Loucy (cell line): ENCODE measurements at regions not wholly inside any gene's neighbourhood (a gene's known extent, or its start where the extent isn't known, plus 50 kb on each side); places are given as distances from the start of the nearest gene placed in this dataset.

Experiments used
- CTCF ChIP-seq: fragments of 200-600 bp; sonication (generic); conservative IDR thresholded peaks from 2 replicates; pipeline ENCODE4 v1.5.1; 2014; ENCODE audit warnings: mild to moderate bottlenecking, antibody characterized with exemption, low read length
- EZH2phosphoT487 ChIP-seq: fragments of 200-600 bp; IDR thresholded peaks from 2 replicates; pipeline ENCODE4 v1.6.1; 2018; ENCODE audit warnings: antibody characterized with exemption, mild to moderate bottlenecking, moderate library complexity, borderline replicate concordance

GRCh38 chr3:103499132-103499900 is 1064.5 kb downstream of the ZPLD1 start:
- TF ChIP-seq CTCF (no peak), EZH2phosphoT487 (no peak)
